H1 (cell line): ENCODE measurements at regions not wholly inside any gene's neighbourhood (a gene's known extent, or its start where the extent isn't known, plus 50 kb on each side); places are given as distances from the start of the nearest gene placed in this dataset.

Source experiments
- ATF2 ChIP-seq: IDR thresholded peaks from 2 replicates; pipeline ENCODE4 v1.6.1; 2012; ENCODE audit warnings: low read length, inconsistent platforms
- JUN ChIP-seq: IDR thresholded peaks from 2 replicates; pipeline ENCODE4 v1.6.1; 2011; ENCODE audit warnings: low read depth, mild to moderate bottlenecking, improper control_type of control experiment, low read length
- TEAD4 ChIP-seq: IDR thresholded peaks from 2 replicates; pipeline ENCODE4 v1.6.1; 2012; ENCODE audit warnings: low read depth, low read length, inconsistent platforms, mixed read lengths

DNA sequence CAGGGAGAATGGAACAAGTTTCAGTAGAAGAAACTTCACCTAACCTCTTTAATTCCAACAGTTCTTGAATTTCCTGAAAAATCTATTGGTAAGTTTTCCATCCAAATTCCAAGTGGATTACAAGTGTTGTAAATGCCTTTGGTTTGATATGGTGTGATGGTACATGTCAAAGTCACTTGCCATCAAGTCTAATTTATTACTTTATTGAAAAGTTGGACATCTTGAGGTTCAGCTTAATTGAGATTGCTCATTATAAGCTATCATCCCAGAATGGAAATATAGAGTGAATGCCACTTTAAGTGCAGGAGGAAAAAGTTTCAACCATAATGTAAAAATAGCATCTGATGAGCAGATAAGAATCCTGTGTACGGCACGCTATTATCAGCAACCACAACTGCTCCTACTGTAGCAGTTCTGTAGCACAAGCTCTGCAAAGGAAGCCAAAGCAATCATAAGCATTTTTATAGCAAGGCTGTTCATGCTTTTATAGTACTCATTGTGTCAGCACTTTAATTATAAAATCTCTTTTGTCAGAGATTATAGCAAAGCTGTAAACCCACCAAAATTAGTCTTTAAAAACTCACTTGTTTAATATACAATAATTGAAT, 991.8 kb upstream of the PHF14 start (continued):
- TF ChIP-seq TEAD4 (no peak), ATF2 (no peak), JUN (no peak)
